ENCODE measurements at regions not wholly inside any gene's neighbourhood (a gene's known extent, or its start where the extent isn't known, plus 50 kb on each side); places are given as distances from the start of the nearest gene placed in this dataset.

DNA sequence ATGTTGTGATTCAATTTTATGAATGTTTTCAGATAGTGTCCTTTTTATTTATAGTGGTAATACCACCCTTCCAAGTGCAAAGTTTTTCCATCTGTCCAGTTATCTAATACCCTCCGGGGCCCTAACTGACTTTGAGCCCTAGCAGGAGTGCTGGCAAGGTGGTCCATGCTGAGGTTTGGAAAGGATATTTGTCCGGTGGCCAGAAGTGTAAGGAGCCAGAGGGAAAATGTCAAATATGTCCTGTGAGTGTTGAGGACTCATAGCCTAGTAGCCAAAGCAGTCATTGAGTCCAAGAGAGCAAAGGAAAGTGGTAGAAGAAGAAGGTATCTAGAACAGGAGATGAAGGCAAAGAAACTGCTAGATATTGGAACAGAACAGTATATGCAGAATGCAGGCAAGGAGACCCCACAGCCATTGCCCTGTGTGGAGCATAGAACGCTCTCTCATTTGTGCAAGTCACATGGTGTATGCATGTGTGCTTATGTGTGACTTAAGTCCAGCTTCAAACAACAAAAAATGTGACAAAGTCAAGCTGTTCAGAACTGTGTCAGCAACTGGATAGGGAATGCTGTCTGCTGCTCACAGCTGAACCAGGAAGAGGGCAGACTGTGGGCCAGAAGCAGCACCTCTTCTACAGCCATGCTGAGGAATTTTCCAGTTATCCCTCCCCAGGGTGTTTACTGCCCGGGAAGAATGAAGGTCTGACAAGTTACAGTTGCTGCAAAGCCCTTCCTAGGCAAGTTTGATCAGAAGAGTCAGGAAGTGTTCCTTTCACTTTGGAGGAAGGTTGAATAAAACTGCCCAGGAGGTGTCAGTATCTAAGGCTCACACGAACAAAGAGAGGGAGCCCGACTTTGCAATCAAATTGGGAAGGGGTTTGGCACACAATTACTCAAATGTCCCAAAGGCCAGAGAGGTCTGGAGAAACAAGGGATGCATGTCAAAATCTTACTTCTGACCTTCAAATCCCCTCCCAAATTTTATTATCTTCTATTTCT is 463.3 kb upstream of the DMAC1 start:
- no peak for DNase-seq (ENCODE audit: low read depth)

DNA sequence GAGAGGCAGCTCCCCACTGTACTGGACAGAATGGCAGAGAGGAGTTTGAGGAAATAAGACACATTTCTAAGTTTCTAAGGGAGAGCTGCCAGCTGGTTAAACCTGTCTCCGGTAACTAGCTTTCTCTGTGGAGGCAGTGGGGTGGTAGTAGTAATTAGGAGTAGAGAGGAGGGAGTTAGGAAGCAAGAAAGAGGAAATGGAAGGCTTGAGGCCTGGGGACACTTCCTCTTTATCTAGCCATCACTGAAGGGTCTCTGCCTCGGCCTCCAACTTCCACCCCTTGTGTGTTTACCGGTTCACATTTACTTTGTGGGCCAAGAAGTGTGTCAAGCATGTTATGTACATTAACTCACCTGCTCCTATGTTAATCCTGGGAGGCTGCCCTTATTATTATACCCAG is 462.2 kb upstream of the DMAC1 start:
- no peak for DNase-seq (ENCODE audit: low read depth)

- DNase-seq (ENCODE audit: low read depth), result no peak
Observed at GRCh38 chr9:8259028-8259427, 459.4 kb upstream of the DMAC1 start.

- DNase-seq (ENCODE audit: low read depth), result no peak
Observed at GRCh38 chr9:8256880-8257279, 457.3 kb upstream of the DMAC1 start.

DNA sequence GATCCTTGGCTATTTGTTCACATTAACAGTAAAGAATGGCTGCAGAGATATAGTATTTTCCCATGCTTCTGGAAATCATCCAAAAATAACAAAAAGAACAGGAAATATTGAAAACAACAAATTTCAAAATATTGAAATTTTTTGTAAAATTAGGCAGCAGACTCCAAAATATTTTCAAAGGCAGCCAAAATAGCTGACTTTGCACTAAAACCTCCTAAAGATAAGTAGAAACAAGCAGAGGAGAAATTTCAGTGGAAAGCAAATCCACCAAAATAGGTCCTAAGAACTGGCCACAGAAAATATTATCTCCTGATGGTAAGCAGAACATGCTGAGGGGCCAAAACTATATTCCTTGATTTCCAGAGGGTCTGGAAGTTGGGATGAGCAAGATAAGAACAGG is 456.3 kb upstream of the DMAC1 start:
- no peak for DNase-seq (ENCODE audit: low read depth)

DNA sequence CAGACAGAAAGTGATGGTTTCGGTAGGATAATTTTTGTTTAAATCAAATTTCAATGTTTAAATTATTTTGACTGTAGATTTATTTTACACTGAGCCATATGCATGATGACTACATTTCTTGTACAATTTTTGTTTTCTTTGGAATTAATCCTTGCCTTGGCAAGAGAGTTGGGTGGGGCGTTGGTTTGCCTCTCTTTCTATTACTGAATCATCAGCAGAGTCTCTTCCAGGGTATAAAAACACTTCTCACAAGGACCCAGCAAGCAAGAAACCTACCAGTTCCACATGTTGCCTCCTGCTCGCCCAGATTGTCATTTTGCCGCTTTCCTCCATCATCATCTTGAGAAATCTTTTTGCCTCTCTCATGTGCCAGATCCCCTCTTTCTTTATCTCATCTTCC is 455.0 kb upstream of the DMAC1 start:
- peak; percentile 30 for DNase-seq (ENCODE audit: low read depth)

DNA sequence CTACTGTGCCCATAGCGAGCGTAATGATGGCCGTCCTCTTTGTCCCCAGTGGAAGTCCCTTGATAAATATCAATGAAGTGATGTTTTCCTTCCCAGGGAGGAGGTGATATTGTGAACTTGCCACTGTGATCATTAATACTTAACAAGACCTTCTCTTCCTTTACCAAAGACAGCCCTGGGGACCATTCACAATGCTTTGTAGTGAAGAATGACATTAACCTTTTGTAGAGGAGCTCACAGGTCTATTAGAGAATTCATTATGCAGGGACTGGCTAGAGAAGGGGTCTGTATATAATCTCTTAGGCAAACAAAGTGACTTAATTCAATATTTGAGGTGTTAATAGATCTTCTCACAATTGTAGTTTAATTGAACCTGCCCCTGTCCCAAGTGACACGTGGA is 452.9 kb upstream of the DMAC1 start:
- no peak for DNase-seq (ENCODE audit: low read depth)

DNA sequence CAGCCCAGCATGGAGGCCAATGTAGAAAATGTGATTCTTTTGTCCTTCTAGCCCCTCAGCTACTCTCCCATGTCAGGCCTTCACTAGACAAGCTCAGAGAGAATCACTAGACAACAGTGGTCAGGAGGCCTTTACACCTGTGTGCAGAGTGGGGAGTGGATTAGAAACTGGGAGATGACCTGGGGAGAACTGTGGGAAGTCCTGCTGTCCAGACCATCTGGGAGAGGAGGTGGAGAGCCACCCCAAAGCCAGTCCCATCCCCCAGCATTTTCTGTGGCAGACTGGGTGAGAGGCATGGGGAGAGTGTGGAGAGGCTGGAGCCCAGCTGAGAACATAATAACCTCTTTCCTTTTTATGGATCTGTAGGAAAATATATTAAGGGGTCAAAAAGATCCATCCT is 452.0 kb upstream of the DMAC1 start:
- no peak for DNase-seq (ENCODE audit: low read depth)

GRCh38 chr9:8244505-8245092 is 445.0 kb upstream of the DMAC1 start:
- no peak for DNase-seq (ENCODE audit: low read depth)

GRCh38 chr9:8241201-8241600 is 441.6 kb upstream of the DMAC1 start:
- DNase-seq (ENCODE audit: low read depth), result no peak

DNA sequence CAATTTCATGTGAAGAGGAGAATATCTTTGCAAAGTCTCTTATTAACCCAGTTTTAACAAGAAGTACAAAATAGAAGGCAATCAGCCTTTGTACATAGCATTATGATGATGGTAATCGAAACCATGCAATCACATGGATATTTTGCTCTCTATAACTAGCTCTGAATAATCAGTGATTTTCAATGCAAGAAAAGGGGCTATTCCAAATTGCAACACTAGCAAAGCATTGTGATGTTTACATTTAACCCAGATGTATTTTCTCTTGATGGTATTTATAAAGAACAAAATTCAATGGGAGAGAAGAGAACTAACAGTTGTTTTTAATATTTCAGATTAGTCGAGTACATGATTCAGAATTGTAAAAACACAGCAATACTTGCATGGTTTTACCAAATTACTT is 437.5 kb upstream of the DMAC1 start:
- peak; percentile 6 for DNase-seq (ENCODE audit: low read depth)

GRCh38 chr9:8235489-8235888 is 435.9 kb upstream of the DMAC1 start:
- DNase-seq (ENCODE audit: low read depth), result no peak

GRCh38 chr9:8234316-8234715 is 434.7 kb upstream of the DMAC1 start:
- no peak for DNase-seq (ENCODE audit: low read depth)

DNA sequence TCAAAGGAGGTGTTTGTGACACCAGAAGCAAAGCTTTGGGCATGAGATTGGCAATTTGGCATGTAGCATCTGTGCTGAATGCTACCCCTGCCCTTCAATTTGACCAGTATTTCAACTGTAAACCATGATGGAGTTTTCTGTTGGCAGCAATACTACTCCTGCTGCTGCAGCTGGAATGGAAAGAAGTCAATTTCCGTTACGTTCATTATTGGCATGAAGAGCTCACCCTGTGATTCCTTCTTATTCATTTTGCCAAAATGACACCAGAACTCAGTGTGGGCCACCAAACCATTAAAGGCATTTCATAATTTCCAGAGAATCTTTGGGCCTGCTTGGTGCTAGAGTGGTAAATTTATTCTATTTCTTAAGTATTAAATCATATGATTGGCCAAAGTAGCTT is 433.1 kb upstream of the DMAC1 start:
- DNase-seq (ENCODE audit: low read depth), result no peak

DNA sequence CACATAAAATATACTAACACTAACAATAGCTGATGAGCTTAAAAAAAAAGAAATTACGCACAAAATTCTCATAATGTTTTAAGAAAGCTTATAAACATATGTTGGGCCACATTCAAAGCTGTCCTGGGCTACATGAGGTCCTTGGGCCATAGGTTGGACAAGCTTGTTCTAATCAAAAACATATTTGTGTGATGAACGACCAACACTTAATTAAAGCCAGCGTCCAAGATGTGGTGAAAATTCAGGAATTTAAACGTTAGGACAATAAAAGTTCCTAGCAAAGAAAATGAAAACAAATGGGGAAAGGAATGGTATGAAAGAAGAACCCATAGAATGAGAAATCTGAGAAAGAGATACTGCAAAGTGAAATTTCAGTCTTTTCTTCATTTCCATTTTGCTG is 429.6 kb upstream of the DMAC1 start:
- DNase-seq (ENCODE audit: low read depth), result no peak

- peak; percentile 12 for DNase-seq (ENCODE audit: low read depth)
Observed at GRCh38 chr9:8224381-8224801, 424.8 kb upstream of the DMAC1 start.

DNA sequence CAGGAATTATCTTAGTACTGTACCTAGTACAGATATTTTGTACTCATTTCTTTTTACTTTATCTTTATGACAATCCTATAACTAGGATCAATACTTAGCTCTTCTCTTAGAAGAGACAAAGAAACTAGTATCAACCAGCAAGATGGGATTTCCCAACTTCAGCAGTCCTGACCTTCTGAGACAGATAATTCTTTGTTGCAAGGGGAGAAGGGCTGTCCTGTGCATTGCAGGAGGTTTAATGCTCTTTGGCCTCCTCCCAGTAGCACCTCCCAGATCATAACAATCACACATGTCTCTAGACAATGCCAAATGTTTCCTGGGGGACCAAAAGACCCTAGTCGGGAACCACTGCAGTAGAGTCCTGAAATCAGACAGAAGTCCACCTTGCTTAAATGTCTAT is 424.3 kb upstream of the DMAC1 start:
- DNase-seq (ENCODE audit: low read depth), result no peak

- no peak for DNase-seq (ENCODE audit: low read depth)
Observed at GRCh38 chr9:8221462-8221861, 421.9 kb upstream of the DMAC1 start.

DNA sequence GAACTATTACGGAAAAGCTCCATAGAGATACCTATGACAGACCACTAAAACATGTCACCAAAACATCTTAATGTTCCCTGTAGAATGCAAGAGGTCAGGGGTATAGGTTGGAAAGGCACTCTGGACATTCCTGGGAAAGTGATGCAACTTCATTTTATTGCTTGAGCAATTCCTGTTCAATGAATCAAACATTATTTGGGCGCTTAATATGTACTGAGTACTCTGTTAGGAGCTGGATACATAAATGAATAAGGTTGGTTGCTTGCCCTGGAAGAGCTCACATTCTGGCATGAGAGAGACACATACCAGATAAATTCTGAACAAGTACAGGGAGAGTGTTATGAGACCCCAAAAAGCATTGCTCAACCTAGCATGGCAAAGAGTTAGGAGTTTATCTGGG is 408.9 kb upstream of the DMAC1 start:
- DNase-seq (ENCODE audit: low read depth), result no peak

DNA sequence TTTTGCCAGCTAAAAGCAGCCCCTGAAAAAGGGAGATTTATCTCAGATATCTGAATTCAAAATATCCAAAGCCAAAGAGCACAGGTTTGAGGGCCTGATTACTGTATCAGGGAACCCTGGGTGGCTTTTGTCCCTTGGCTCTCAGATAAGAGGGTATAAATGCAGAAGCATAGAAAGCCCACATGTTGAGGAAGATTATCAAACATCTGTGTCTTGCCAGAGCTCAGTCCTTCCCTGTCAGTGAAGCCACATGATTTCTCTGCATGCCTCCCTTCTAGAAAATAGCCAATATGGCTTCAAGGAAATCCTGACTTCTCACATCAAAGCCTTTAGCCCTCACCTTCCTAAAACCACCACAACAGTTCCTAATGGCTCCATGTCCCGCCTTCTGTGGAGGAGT is 408.0 kb upstream of the DMAC1 start:
- DNase-seq (ENCODE audit: low read depth), result no peak

DNA sequence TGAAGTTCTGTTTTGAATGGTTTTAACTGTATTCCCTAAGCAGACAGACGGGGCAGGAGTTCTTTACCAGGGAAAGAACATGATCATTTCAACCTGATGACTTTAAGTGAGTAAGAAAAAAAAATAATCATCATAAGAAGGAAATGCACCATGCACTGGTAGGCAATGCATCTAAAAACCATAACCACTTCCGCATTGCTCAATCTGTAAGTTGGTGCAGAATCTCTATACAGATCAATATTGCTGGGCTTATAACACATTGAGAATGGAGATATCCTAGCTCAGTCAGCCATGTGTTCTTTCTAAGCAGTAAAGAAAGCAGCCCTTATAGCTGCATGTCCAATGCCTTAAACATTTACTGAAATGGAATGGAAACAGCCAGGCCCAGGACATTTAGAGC is 407.1 kb upstream of the DMAC1 start:
- DNase-seq (ENCODE audit: low read depth), result no peak

GRCh38 chr9:8205576-8205975 is 406.0 kb upstream of the DMAC1 start:
- no peak for DNase-seq (ENCODE audit: low read depth)

DNA sequence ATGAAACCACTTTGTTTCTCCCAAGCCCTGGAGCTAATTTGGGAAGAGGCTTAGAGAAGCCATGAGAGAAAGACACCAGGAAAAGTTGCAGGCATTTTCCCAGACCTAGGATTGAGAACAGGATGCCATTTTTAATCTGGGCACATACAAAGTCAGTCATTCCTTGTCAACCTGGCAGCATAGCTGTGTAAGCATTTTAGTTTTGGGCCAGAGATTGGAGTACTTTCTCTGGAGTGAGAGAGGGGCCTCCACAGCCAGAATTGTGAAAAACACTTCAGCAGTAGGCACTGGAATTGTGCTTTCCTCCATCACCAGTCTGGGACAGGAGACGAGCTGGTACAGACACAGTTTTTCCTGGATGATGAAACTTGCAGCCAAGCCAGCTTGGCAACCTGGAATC is 390.3 kb upstream of the DMAC1 start:
- DNase-seq (ENCODE audit: low read depth), result no peak
